ENCODE measurements at regions not wholly inside any gene's neighbourhood (a gene's known extent, or its start where the extent isn't known, plus 50 kb on each side); places are given as distances from the start of the nearest gene placed in this dataset.

- DNase-seq, result no peak
Measured at GRCh38 chr20:11320033-11320432, 597.7 kb upstream of the BTBD3 start.

- no peak for DNase-seq
Measured at GRCh38 chr20:11323816-11324215, 593.9 kb upstream of the BTBD3 start.

- DNase-seq, result no peak
Measured at GRCh38 chr20:11324990-11325389, 592.7 kb upstream of the BTBD3 start.

GRCh38 chr20:11328839-11329238 lies 588.9 kb upstream of the BTBD3 start:
- no peak for DNase-seq

DNA sequence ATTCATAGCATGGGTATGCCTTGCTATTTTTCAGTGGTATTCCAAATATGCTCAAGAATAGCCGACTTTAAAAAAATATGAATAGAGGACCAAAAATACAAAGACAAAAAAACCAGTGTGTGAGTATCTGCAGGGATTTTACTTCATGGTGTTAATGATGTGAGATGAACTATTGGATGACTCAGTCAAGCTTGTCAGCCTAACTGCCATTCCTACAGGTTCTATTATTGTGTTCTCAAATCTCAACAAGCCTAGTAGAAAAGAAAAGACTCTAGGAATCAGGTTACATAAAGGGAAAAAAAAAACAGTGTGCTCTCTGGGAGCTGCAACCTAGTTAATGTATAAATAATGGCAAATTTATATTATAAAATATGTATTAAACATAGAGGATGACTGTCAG lies 588.4 kb upstream of the BTBD3 start:
- DNase-seq, result no peak

GRCh38 chr20:11331096-11331495 lies 586.6 kb upstream of the BTBD3 start:
- DNase-seq, result no peak

DNA sequence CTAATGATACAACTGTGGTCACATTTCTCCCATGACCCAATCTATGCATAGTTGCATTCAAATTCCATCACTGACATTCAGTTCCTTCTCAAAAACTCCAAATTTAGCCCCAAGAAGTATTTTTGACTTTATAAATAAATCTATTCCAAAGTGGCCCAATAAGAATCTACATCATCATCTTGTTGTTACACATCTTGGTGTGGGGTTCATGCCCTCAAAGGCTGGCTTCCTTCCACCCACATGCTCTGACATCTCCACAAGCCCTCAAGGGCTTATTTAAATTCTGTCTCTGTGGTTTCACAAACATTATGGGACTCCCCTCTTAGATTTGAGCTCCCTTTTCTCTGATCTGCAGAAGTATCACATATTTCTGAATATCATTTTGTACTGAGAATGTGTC lies 585.3 kb upstream of the BTBD3 start:
- no peak for DNase-seq

GRCh38 chr20:11333634-11334033 lies 584.1 kb upstream of the BTBD3 start:
- no peak for DNase-seq

DNA sequence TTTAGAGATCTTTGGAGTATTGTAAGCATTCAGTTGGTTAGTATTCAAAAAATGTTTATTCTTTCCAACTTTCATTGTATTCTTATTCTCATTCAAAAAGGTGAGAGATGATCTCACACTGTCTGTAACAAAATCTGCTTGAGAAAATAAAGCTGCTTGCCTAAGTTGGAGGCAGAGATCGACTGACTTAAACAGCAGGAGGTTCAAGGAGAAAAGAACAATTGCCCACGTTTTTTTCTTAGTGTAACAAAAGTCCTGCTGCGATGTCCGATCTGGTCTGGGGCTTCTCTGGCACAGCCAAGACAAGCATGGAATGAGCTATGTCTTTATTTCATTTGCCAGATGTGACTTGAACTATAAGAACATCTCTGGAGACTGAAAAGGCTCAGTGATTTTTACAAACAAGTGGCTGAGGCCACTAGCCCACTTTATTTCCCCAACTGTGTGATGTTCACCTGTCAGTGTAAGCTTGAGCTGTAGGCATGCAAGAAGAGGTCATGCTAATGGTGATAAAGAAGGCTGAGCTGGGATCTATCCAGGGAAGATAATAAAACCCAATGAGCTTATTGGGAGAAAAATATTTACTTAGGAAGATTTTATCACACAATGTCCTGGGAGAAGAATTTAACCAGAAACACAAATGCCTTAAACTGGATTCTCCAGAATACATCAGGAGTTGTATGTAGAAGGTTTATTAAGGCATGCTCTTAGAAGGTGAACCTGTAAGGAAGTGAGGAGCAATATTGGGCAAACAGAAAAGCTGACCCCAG lies 580.1 kb upstream of the BTBD3 start:
- no peak for DNase-seq

- DNase-seq, result no peak
Measured at GRCh38 chr20:11338496-11339306, 579.0 kb upstream of the BTBD3 start.

GRCh38 chr20:11344939-11345338 lies 572.8 kb upstream of the BTBD3 start:
- no peak for DNase-seq

GRCh38 chr20:11347738-11348137 lies 570.0 kb upstream of the BTBD3 start:
- no peak for DNase-seq

GRCh38 chr20:11350126-11351005 lies 567.3 kb upstream of the BTBD3 start:
- DNase-seq, result no peak

- no peak for DNase-seq
Measured at GRCh38 chr20:11352041-11352440, 565.7 kb upstream of the BTBD3 start.

DNA sequence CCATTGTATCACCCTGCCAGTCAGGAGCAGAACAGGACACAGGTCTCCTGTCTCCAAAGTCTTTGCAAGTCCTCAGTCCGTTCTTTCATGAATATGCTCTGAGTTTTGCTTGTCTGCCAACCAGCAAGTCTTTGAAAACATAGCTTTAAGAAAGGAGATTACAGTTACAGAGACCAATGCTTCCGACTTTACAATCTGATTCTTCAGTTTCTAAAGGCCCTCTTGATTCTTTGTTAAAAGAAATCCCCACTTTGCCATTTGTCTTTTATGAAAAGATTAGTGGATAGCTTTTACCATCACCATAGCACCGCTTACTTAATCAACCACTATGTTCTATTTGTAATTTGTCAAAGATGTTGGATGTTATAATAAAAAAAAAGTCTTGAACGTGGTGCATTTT lies 562.8 kb upstream of the BTBD3 start:
- no peak for DNase-seq

DNA sequence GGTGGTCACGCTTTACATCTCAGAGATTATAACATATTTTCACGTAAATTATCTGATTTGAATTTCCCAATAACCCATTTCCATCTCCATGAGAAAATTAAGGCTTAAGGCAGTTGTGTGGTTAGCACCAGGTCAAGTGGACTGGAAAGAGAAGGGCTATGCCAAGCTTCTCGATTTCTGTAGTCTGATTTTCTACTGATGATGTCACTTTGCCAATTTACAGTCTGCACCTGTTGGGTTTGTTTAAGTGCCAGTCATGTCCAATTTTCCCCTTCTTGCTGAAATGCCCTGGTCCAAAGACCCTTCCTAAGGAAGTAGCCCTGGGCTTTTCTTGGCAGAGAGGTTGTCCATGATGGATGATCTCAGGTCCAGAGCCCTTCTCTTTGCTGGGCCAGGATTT lies 562.3 kb upstream of the BTBD3 start:
- DNase-seq, result no peak

- no peak for DNase-seq
Measured at GRCh38 chr20:11356061-11356460, 561.6 kb upstream of the BTBD3 start.

DNA sequence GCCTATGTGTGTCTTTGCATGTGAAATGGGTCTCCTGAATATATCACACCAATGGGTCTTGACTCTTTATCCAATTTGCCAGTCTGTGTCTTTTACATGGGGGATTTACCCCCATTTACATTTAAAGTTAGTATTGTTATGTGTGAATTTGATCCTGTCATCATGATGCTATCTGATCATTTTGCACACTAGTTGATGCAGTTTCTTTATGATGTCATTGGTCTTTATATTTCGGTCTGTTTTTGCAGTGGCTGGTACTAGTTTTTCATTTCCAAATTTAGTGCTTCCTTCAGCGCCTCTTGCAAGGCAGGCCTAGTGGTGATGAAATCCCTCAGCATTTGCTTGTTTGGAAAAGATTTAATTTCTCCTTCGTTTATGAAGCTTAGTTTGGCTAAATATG lies 555.2 kb upstream of the BTBD3 start:
- no peak for DNase-seq

- no peak for DNase-seq
Measured at GRCh38 chr20:11364736-11365135, 553.0 kb upstream of the BTBD3 start.

GRCh38 chr20:11366660-11367059 lies 551.0 kb upstream of the BTBD3 start:
- no peak for DNase-seq

DNA sequence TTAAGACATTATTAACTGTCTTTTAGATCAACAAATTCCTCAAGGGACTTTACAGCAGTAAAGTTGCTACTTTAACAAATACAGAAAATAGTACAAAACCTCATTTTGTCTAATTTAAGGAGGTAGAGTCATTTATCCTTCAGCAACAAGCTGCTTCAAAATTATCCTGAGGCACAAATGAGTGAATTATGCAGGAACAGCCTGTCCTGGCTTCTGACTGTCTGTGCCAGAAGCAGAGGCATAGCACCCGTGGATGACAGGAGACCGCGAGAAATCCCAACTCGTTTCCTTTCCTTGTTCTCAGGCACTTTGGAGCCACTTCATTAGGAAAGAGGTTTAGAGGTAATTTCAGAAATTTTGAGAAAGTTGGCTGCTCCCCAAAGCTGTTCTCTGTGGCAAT lies 549.2 kb upstream of the BTBD3 start:
- DNase-seq, result no peak

- DNase-seq, result no peak
Measured at GRCh38 chr20:11368965-11369711, 548.6 kb upstream of the BTBD3 start.

- no peak for DNase-seq
Measured at GRCh38 chr20:11371831-11372230, 545.9 kb upstream of the BTBD3 start.
